Esophagus muscularis mucosa (tissue), 3 donors: ENCODE measurements at regions not wholly inside any gene's neighbourhood (a gene's known extent, or its start where the extent isn't known, plus 50 kb on each side); places are given as distances from the start of the nearest gene placed in this dataset.

Experiments
- CTCF ChIP-seq, 3 experiments: fragments of 200-600 bp in 2 of 3; fragments of 450-650 bp in 1 of 3; sonication (generic) in 2 of 3; IDR thresholded peaks; one replicate each; pipeline ENCODE4 v1.5.1; 2017 to 2019; ENCODE audit warnings: antibody characterized with exemption in 3 of 3, mild to moderate bottlenecking in 2 of 3, moderate library complexity in 1 of 3
- POLR2A ChIP-seq: fragments of 450-650 bp; IDR thresholded peaks from one replicate; pipeline ENCODE4 v1.6.1; 2017; ENCODE audit warnings: antibody characterized with exemption, moderate library complexity, mild to moderate bottlenecking, low read depth
- POLR2AphosphoS5 ChIP-seq, 2 donors: sonication (generic); formaldehyde crosslinking; IDR thresholded peaks; one replicate each; pipeline ENCODE4 v1.6.1; 2017; ENCODE audit warnings: antibody characterized with exemption in 2 of 2

DNA sequence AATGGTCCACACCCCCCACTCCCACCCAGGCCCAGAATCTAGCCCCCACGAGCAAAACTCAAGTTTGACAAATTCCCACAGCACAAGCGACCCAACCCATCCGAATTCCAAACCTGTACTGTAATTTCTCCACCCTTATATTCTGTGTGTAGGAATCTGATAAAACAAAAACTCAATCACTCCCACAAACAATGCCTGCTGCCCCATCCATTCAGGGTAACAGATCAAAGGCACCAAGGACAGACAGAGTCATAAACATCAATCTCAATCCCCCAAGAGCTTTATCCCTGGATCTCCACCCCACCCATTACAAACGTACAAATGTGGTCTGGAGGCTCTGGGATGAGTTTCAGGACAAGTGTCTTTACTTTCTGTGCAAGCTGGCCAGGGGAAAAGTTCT, 157.8 kb downstream of the AXIN2 start:
- no peak for TF ChIP-seq CTCF (IDR thresholded peaks at IDR 0.05)
- TF ChIP-seq POLR2A: no peak
- TF ChIP-seq POLR2AphosphoS5 (IDR thresholded peaks at IDR 0.05): no peak
